GM21576 (cell line): ENCODE measurements at regions not wholly inside any gene's neighbourhood (a gene's known extent, or its start where the extent isn't known, plus 50 kb on each side); places are given as distances from the start of the nearest gene placed in this dataset.

Experiments
- ATAC-seq: cut with Tn5 transposase; IDR thresholded peaks from one replicate; pipeline ENCODE4 v1.9.1; 2021; ENCODE audit warnings: mild to moderate bottlenecking, moderate library complexity; ENCODE audit not compliant: unreplicated experiment

DNA sequence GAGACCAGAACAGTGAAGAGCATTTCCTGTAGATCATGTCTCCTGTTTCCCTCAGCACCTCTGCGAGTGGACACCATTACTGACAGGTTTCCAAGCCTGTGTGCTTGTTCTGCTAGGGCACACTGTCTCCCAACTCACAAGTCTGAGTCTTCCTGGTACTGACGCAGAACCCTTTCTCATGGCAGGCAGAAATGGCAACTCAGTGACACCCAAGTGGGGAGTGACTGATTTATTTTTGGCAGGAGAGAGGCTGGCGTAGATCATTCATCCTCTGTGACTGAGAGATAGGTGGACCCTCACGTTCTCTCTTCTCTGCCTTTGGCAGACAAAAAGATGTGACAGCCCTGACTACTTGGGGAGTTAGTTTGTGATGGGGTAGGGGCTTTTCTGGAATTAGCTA is 183.4 kb downstream of the RFC3 start:
- ATAC-seq: no peak

GRCh38 chr13:34002141-34002540 is 184.2 kb downstream of the RFC3 start:
- no peak for ATAC-seq

DNA sequence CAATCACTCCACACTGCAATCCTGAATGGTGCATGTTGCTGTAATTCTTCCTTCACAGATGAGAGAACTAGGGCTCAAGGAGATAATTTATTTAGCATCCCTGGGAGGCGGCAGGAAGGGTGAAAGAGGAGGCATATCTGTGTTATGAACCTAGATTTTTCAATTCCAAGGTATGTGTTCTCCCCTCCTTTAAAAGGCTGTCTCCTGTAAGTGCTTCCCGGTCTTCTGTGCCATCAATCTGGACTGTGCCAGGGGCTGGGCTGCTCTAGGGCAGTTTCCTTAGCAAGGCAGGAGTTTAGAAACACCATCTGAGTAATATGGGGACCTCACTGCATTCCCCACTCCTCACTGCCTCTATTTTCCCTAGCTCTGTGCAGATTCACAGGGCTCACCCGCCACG is 185.0 kb downstream of the RFC3 start:
- ATAC-seq: no peak

GRCh38 chr13:34003656-34004055 is 185.7 kb downstream of the RFC3 start:
- no peak for ATAC-seq

GRCh38 chr13:34004676-34005075 is 186.7 kb downstream of the RFC3 start:
- ATAC-seq: no peak

DNA sequence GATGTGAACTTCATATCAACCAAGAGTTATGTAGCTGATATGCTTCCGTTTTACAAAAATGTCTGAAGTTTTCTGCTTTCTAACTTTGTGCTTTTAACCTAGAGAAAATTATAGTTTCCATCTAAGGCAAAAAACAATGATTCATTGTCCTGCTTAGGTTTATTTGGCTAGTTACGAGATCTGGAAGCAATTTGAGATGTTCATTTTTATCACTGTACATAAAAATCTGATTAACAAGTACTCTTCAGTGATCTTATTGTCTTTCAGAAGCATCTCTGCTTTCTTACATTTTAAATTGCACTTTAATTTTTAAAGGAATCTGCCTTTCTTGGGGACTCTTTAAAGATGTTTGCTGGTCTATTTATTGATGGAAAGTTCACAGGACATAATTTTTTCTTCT is 188.1 kb downstream of the RFC3 start:
- no peak for ATAC-seq

GRCh38 chr13:34011552-34012085 is 193.7 kb downstream of the RFC3 start:
- ATAC-seq: no peak

- no peak for ATAC-seq
Observed at GRCh38 chr13:34012382-34012781, 194.4 kb downstream of the RFC3 start.

DNA sequence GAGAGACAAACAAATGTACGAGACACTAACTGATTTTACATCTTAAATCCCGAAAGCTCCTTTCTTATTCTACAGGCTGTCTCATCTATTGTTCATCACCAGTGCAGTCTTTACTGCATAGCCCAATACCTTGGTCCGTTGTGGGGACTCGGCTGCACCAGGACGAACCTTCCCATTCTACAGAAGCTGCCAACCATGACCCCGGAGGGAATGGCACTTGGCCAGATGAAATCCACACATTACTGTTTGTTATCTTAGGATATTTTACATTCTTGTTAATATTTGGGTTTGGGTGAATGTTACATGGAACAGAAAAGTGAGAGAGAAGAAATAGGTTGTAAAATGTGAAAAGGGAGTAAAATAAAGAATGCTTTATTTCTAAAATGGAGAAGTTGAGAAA is 195.1 kb downstream of the RFC3 start:
- no peak for ATAC-seq

- ATAC-seq: no peak
Observed at GRCh38 chr13:34017231-34017630, 199.3 kb downstream of the RFC3 start.

- no peak for ATAC-seq
Observed at GRCh38 chr13:34019870-34020269, 201.9 kb downstream of the RFC3 start.

DNA sequence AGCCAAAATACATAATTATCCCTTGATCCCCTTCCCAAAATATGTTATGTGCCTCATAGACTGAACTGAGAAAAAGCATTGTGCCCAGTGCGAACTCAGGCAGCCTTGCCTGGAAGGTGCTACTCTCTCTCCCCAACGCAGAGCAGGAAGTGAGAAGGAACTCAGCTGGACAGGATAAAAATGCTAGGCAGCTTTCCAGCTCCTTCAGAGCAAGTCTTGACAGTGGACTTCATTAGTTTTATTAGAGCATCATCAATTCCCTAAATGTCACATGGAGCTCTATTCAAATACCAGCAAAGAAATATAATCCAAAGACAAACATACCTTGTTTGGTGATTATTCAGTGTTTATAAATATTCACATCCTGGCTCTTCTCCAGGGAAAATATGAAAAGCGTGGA is 202.4 kb downstream of the RFC3 start:
- ATAC-seq: no peak

GRCh38 chr13:34021619-34022018 is 203.7 kb downstream of the RFC3 start:
- no peak for ATAC-seq

- no peak for ATAC-seq
Observed at GRCh38 chr13:34025746-34026145, 207.8 kb downstream of the RFC3 start.

DNA sequence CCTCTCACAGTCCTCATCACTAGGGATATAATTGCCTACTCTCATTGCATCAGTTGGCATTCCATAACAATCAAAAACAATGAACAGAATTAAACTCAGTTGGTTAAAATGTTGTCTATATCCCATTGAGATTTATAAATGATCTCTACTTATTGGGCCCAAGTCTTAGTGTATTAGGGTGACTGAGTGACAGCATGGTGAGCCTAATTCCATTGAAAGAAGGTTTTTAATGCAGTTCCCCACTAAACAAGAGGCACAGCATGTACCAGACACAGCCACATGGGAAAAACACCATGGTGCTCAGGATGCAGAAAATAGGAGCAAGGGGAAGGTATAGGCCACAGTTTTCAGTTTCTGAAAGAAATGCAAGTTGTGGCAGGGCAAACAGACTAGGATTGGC is 208.4 kb downstream of the RFC3 start:
- ATAC-seq: no peak

- ATAC-seq: no peak
Observed at GRCh38 chr13:34028496-34029442, 210.8 kb downstream of the RFC3 start.

DNA sequence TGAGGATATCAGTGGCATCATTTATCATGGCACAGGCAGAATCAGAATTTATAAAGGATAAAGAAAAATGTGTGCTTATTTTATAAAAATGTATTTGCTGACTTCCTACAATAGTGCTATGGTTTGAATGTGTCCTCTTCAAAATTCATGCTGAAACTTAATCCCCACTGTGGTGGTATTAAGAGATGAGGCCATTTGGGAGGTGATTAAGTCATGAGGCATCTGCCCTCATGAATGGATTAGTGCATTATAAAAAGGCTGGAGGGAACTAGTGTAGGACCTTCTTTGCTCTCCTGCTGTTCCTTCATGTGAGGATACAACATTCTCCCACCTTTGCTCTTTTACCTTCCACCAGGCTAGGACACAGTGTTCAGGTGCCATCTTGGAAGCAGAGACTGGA is 212.8 kb downstream of the RFC3 start:
- ATAC-seq: no peak

DNA sequence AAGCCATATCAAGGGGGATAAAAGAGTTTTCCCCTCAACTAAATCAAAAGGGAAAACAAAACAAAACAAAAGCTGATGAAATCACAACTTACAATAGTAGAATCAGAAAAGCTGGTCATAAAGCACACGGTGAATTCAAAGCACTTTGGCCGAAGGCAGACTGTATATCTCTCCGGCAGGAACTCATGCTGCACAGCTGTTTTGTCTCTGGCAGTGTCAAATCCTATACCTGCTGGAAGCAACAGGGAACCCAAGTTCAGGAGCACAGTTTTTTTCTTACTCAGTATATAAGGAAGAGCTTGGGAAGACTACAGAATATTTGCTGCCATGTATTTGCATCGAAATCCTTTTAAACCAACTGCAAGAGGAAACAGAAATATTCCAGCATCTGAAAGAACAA is 213.7 kb downstream of the RFC3 start:
- ATAC-seq: no peak

GRCh38 chr13:34034411-34034810 is 216.5 kb downstream of the RFC3 start:
- no peak for ATAC-seq

- ATAC-seq: no peak
Observed at GRCh38 chr13:34035178-34035577, 217.2 kb downstream of the RFC3 start.

DNA sequence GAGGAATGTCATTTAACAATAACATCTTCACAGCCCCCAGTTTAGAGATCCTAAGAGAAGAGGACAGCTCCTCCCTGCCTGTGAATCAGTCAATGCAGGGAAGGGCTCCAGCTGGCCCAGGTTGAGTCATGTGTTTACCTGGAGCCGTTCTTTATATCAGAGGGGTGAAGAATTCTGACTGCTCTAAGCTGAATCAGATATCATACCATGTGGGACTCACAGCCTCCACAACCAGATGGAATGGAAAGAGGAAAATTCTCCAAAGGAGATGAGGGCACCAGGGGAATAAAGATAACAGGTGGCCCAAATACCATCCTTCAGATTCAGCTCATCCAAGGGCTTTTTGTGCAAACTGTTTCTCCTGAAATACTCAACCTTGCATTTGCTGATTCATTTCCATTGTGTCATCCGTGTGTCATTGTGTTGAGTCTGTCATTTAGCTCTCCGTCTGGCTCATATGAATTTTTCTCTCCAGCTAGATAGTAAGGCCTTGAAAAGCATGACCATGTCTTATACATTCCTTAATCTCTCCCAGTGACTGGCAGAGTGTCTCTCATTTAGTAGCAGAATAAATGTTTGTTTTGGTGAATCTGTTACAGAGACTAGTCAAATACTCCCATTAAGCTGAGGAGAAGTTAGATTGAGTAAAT is 217.9 kb downstream of the RFC3 start:
- ATAC-seq: no peak
